OCI-LY7 (cell line): ENCODE measurements at regions not wholly inside any gene's neighbourhood (a gene's known extent, or its start where the extent isn't known, plus 50 kb on each side); places are given as distances from the start of the nearest gene placed in this dataset.

Experiments used
- EZH2phosphoT487 ChIP-seq: fragments of 200-600 bp; sonication (generic); IDR thresholded peaks from 2 replicates; pipeline ENCODE4 v1.6.1; 2018; ENCODE audit warnings: low read depth, borderline replicate concordance, mild to moderate bottlenecking, mixed run types, antibody characterized with exemption, low read length, moderate library complexity, mixed read lengths
- TF ChIP-seq, protein P1 (sequence below): fragments of 200-600 bp; sonication (generic); conservative IDR thresholded peaks from 2 replicates; pipeline ENCODE4 v1.5.1; 2014; ENCODE audit warnings: mild to moderate bottlenecking, antibody characterized with exemption, low read length, moderate library complexity, mixed read lengths

- TF ChIP-seq, protein P1, sequence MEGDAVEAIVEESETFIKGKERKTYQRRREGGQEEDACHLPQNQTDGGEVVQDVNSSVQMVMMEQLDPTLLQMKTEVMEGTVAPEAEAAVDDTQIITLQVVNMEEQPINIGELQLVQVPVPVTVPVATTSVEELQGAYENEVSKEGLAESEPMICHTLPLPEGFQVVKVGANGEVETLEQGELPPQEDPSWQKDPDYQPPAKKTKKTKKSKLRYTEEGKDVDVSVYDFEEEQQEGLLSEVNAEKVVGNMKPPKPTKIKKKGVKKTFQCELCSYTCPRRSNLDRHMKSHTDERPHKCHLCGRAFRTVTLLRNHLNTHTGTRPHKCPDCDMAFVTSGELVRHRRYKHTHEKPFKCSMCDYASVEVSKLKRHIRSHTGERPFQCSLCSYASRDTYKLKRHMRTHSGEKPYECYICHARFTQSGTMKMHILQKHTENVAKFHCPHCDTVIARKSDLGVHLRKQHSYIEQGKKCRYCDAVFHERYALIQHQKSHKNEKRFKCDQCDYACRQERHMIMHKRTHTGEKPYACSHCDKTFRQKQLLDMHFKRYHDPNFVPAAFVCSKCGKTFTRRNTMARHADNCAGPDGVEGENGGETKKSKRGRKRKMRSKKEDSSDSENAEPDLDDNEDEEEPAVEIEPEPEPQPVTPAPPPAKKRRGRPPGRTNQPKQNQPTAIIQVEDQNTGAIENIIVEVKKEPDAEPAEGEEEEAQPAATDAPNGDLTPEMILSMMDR: no peak
- no peak for TF ChIP-seq EZH2phosphoT487
These were observed 55.4 kb downstream of the TMEM121 start for GRCh38 chr14:105581551-105582341.
